NCI-H2107 treated with DMSO at 0.1 percent for 48 hours (cell line): ENCODE measurements at regions not wholly inside any gene's neighbourhood (a gene's known extent, or its start where the extent isn't known, plus 50 kb on each side); places are given as distances from the start of the nearest gene placed in this dataset.
A peak's percentile ranks its signal among the peaks of the same experiment; 100 is the strongest.

Experiments used
- DNase-seq: peaks from one replicate; lab custom pipeline; 2025; ENCODE audit not compliant: unreplicated experiment; lab: John Stamatoyannopoulos, UW

GRCh38 chr3:170753421-170754310 is 116.3 kb downstream of the RPL22L1 start:
- no peak for DNase-seq

GRCh38 chr3:170752571-170753155 is 117.3 kb downstream of the RPL22L1 start:
- DNase-seq: no peak

GRCh38 chr3:170751899-170752293 is 118.1 kb downstream of the RPL22L1 start:
- DNase-seq: no peak

GRCh38 chr3:170751083-170751898 is 118.7 kb downstream of the RPL22L1 start:
- peak; percentile 33 for DNase-seq

- no peak for DNase-seq
Measured at GRCh38 chr3:170750478-170750830, 119.5 kb downstream of the RPL22L1 start.

- DNase-seq: no peak
Measured at GRCh38 chr3:170749765-170750477, 120.1 kb downstream of the RPL22L1 start.

- no peak for DNase-seq
Measured at GRCh38 chr3:170749185-170749584, 120.8 kb downstream of the RPL22L1 start.

- no peak for DNase-seq
Measured at GRCh38 chr3:170746175-170746942, 123.6 kb downstream of the RPL22L1 start.

GRCh38 chr3:170745211-170745718 is 124.7 kb downstream of the RPL22L1 start:
- no peak for DNase-seq

GRCh38 chr3:170741756-170742529 is 128.1 kb downstream of the RPL22L1 start:
- DNase-seq: no peak

- peak; percentile 70 for DNase-seq
Measured at GRCh38 chr3:170740726-170741591, 129.0 kb downstream of the RPL22L1 start.

- no peak for DNase-seq
Measured at GRCh38 chr3:170740285-170740684, 129.7 kb downstream of the RPL22L1 start.

- no peak for DNase-seq
Measured at GRCh38 chr3:170739410-170739809, 130.6 kb downstream of the RPL22L1 start.

GRCh38 chr3:170738766-170739165 is 131.2 kb downstream of the RPL22L1 start:
- no peak for DNase-seq

GRCh38 chr3:170737498-170738162 is 132.4 kb downstream of the RPL22L1 start:
- no peak for DNase-seq

GRCh38 chr3:170735821-170736220 is 134.2 kb downstream of the RPL22L1 start:
- no peak for DNase-seq

GRCh38 chr3:170734735-170735065 is 135.3 kb downstream of the RPL22L1 start:
- no peak for DNase-seq
